Right lobe of liver (tissue), 6 donors: ENCODE measurements at regions not wholly inside any gene's neighbourhood (a gene's known extent, or its start where the extent isn't known, plus 50 kb on each side); places are given as distances from the start of the nearest gene placed in this dataset.

Experiments used
- ATAC-seq, 4 donors: fragments of 200-7000 bp; cut with Tn5 transposase; one replicate each; pipeline ENCODE4 v1.9.1; 2020; ENCODE audit warnings: mild to moderate bottlenecking in 4 of 4, moderate library complexity in 4 of 4
- DNase-seq, 3 donors: peaks; one replicate each; pipeline ENCODE4 v3.0.0-alpha.2; 2020
- H3K27ac ChIP-seq, 3 donors: fragments of 200-600 bp; one replicate each; pipeline ENCODE4 v1.8.0; 2022
- H3K27me3 ChIP-seq, 2 donors: fragments of 200-600 bp; one replicate each; pipeline ENCODE4 v1.8.0; 2022
- H3K36me3 ChIP-seq, 4 donors: fragments of 200-600 bp; sonication (generic) in 1 of 4; one replicate each; pipeline versions ENCODE4 v1.5.1 to v1.8.0; 2017 to 2022; ENCODE audit warnings: control low read depth in 1 of 4
- H3K4me1 ChIP-seq, 4 donors: fragments of 200-600 bp; sonication (generic) in 1 of 4; one replicate each; pipeline versions ENCODE4 v1.5.1 to v1.8.0; 2017 to 2022; ENCODE audit warnings: control low read depth in 1 of 4
- H3K4me3 ChIP-seq, 3 donors: fragments of 200-600 bp; one replicate each; pipeline ENCODE4 v1.8.0; 2022
- H3K9me3 ChIP-seq, 4 donors: fragments of 200-600 bp; sonication (generic) in 1 of 4; one replicate each; pipeline versions ENCODE4 v1.5.1 to v1.8.0; 2017 to 2022; ENCODE audit warnings: control low read depth in 1 of 4
- POLR2A ChIP-seq: fragments of 450-650 bp; IDR thresholded peaks from one replicate; pipeline ENCODE4 v1.6.1; 2017; ENCODE audit warnings: antibody characterized with exemption, mild to moderate bottlenecking
- WGBS: methylation state at CpG from one replicate; pipeline ENCODE4 v1.1.6; 2018; ENCODE audit warnings: low coverage, low lambda C conversion rate; ENCODE audit not compliant: insufficient coverage; ENCODE audit errors: missing lambda C conversion rate; 5-methylcytosine and 5-hydroxymethylcytosine counted together
- intact Hi-C, 2 donors: fragments of 100-400 bp; cut with DNase I; formaldehyde crosslinking; loops; one replicate each; pipeline versions ENCODE4 v1.11.2 to v1.14.1; 2022
- TF ChIP-seq, protein P1 (sequence below), 4 donors: fragments of 200-600 bp in 3 of 4; fragments of 450-650 bp in 1 of 4; IDR thresholded peaks; one replicate each; pipeline versions ENCODE4 v1.5.1 to v1.8.0; 2016 to 2022; ENCODE audit warnings: antibody characterized with exemption in 4 of 4, mild to moderate bottlenecking in 2 of 4
- donor health status: DM: no; HTN: yes; CAD: no.
- donor health status: DM: no; HTN: no; CAD: no.
- donor health status: DM: no; HTN: no; CAD: no.
- donor health status: DM: no; HTN: yes; CAD: no.
- donor health status: DM: no; HTN: yes; CAD: no.

DNA sequence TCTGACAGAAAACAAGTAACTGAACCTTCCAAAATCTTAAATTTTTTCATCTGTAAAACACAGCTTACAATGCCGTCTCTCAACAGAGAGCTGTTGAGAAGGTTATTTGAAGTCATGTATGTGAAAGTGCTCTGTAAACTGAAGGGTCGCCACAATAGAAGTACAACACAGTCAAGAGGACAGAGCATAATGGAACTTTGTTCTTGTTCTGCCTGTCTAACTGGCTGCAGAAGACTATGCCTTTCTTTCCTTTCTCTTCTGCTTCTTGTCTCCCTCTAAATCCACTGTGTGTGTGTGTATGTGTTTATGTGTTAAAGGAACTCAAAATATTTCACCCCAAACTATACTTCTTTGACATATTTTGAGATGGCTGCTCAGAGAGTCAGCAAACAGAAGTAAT is 365.8 kb upstream of the RND3 start:
- Histone ChIP-seq H3K9me3 (no peaks in the 10 kb centered on the region), H3K36me3 (no peaks in the 10 kb centered on the region), H3K27ac (no peak overlapping the region), H3K4me1 (no peaks in the 10 kb centered on the region), H3K27me3 (no peaks in the 10 kb centered on the region), H3K4me3 (no peak overlapping the region)
- DNase-seq = no peak
- intact Hi-C loops = no loop called here
- WGBS = 82% methylated on average over 2 of the region's 2 CpGs
- ATAC-seq = no peak
- TF ChIP-seq POLR2A = no peak

DNA sequence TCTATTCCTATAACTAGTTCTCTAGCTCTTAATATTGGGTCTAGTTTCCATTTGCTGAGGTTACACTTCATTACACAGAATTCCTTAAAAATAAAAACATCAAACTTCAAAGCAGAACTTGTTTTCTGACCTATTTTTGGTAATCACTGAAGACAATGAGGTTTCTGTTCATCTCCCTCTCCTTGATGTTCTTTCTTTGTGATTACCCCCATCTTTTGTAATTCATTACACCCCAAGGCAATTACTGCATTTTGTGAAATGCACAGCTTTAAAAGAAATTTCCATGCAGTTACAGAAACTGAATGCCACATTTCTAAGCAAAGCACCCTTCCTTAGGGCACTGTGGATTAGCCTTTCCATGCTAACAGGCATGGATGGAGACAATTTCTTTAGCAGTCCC is 363.2 kb upstream of the RND3 start:
- H3K4me1 ChIP-seq = no peaks in the 10 kb centered on the region
- H3K4me3 ChIP-seq = no peak overlapping the region
- H3K36me3 ChIP-seq = no peaks in the 10 kb centered on the region
- ATAC-seq = no peak
- H3K27ac ChIP-seq = no peak overlapping the region
- DNase-seq = no peak
- no peaks in the 10 kb centered on the region for H3K27me3 ChIP-seq
- H3K9me3 ChIP-seq = no peaks in the 10 kb centered on the region
- intact Hi-C loops = no loop called here
- TF ChIP-seq POLR2A = no peak
- TF ChIP-seq, protein P1, sequence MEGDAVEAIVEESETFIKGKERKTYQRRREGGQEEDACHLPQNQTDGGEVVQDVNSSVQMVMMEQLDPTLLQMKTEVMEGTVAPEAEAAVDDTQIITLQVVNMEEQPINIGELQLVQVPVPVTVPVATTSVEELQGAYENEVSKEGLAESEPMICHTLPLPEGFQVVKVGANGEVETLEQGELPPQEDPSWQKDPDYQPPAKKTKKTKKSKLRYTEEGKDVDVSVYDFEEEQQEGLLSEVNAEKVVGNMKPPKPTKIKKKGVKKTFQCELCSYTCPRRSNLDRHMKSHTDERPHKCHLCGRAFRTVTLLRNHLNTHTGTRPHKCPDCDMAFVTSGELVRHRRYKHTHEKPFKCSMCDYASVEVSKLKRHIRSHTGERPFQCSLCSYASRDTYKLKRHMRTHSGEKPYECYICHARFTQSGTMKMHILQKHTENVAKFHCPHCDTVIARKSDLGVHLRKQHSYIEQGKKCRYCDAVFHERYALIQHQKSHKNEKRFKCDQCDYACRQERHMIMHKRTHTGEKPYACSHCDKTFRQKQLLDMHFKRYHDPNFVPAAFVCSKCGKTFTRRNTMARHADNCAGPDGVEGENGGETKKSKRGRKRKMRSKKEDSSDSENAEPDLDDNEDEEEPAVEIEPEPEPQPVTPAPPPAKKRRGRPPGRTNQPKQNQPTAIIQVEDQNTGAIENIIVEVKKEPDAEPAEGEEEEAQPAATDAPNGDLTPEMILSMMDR (IDR thresholded peaks at IDR 0.05) = no peak

DNA sequence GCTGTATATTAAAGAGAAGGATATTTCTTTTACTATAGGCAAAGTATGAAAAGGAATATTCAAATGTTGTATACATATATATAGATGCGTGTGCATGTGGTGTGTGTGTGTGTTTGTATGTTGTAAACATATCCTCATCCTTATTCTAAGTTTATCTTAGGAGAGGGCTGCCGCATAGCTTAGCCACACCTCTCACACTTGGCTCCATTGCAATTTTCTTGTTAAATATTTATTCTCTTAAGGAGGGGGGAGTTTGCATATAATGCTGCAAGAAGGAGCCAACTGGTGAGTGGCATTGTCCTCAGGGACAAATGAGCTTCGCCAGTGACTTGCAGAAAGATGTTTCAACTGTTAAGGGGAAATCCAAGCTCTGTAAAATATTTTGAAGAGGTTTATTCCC is 360.1 kb upstream of the RND3 start:
- H3K27me3 ChIP-seq = no peaks in the 10 kb centered on the region
- H3K9me3 ChIP-seq = no peaks in the 10 kb centered on the region
- no peak for TF ChIP-seq POLR2A
- TF ChIP-seq, protein P1 (IDR thresholded peaks at IDR 0.05) = no peak
- DNase-seq (no peak), ATAC-seq (no peak)
- no peaks in the 10 kb centered on the region for H3K4me1 ChIP-seq
- no peak overlapping the region for H3K27ac ChIP-seq
- H3K36me3 ChIP-seq = no peaks in the 10 kb centered on the region
- intact Hi-C loops = no loop called here
- WGBS = 49% methylated on average over 3 of the region's 3 CpGs
- no peak overlapping the region for H3K4me3 ChIP-seq

DNA sequence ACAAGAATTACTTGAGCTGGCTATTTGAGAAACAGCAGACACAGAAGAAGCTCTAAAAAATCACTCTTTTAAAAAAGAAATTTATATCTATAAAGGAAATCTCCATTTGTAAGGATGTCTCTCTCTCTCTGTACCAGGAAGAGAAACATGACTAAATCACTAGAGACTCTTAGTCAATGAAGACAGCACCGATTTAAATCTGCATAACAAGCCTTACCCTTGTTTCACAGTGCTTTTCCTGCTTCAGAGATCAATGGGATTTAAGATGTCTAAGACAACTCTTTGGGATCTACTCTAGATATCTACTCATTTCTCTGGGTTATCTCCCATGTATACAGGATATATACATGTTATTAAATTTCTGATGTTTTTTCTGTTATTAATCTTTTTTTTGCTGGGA is 359.2 kb upstream of the RND3 start:
- no peaks in the 10 kb centered on the region for H3K4me1 ChIP-seq
- H3K9me3 ChIP-seq = no peaks in the 10 kb centered on the region
- ATAC-seq (no peak), DNase-seq (no peak)
- H3K27me3 ChIP-seq = no peaks in the 10 kb centered on the region
- intact Hi-C loops = no loop called here
- 80% methylated on average over 1 of the region's 1 CpG for WGBS
- H3K36me3 ChIP-seq = no peaks in the 10 kb centered on the region
- H3K4me3 ChIP-seq = no peak overlapping the region
- TF ChIP-seq, protein P1 (IDR thresholded peaks at IDR 0.05) = no peak
- TF ChIP-seq POLR2A = no peak
- H3K27ac ChIP-seq = no peak overlapping the region

DNA sequence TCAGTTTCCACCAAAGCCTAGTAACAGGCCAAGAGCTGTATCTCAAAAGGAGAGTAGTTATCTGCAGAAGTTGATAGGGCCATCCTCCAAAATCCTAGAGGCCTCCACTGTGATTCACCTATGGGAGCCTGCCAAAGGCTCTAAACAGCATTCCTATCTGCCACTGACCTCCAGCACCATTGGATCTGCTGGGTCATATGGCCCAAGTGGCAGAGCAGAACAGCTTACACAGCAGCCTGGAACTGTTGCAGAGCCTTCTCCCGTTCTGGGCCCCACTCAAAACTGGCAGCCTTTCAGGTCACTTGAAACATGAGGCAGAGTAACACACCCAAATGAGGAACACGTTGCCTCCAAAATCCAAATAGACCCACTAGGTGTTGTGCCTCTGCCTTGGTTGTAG is 345.2 kb upstream of the RND3 start:
- no peak overlapping the region for H3K27ac ChIP-seq
- no peak for DNase-seq
- H3K4me1 ChIP-seq = no peaks in the 10 kb centered on the region
- WGBS = 88% methylated on average over 2 of the region's 2 CpGs
- no peak overlapping the region for H3K4me3 ChIP-seq
- ATAC-seq = no peak
- TF ChIP-seq, protein P1 (IDR thresholded peaks at IDR 0.05) = no peak
- no peak for TF ChIP-seq POLR2A
- intact Hi-C loops = no loop called here
- no peaks in the 10 kb centered on the region for H3K9me3 ChIP-seq
- no peaks in the 10 kb centered on the region for H3K36me3 ChIP-seq
- H3K27me3 ChIP-seq = no peaks in the 10 kb centered on the region
